CD4-positive, alpha-beta T cell treated with Interleukin-21 for 1 hour (primary cell): ENCODE measurements at regions not wholly inside any gene's neighbourhood (a gene's known extent, or its start where the extent isn't known, plus 50 kb on each side); places are given as distances from the start of the nearest gene placed in this dataset.

ENCODE experiments used
- DNase-seq: peaks from one replicate; pipeline ENCODE4 v3.0.0-alpha.2; 2020

- peak; percentile 4 for DNase-seq
Measured at GRCh38 chr5:155728857-155729683, 597.9 kb upstream of the SGCD start.

GRCh38 chr5:155729684-155730059 lies 597.3 kb upstream of the SGCD start:
- no peak for DNase-seq

- no peak for DNase-seq
Measured at GRCh38 chr5:155732587-155733376, 594.2 kb upstream of the SGCD start.

GRCh38 chr5:155733935-155734334 lies 593.0 kb upstream of the SGCD start:
- no peak for DNase-seq

- no peak for DNase-seq
Measured at GRCh38 chr5:155735388-155735787, 591.6 kb upstream of the SGCD start.

- DNase-seq, result no peak
Measured at GRCh38 chr5:155738616-155739015, 588.3 kb upstream of the SGCD start.

- DNase-seq, result no peak
Measured at GRCh38 chr5:155746367-155747038, 580.5 kb upstream of the SGCD start.

GRCh38 chr5:155750101-155750500 lies 576.9 kb upstream of the SGCD start:
- DNase-seq, result no peak

- no peak for DNase-seq
Measured at GRCh38 chr5:155750571-155750970, 576.4 kb upstream of the SGCD start.

- DNase-seq, result no peak
Measured at GRCh38 chr5:155753943-155754581, 572.9 kb upstream of the SGCD start.

- DNase-seq, result no peak
Measured at GRCh38 chr5:155759252-155759651, 567.7 kb upstream of the SGCD start.

- DNase-seq, result no peak
Measured at GRCh38 chr5:155759984-155760383, 567.0 kb upstream of the SGCD start.

GRCh38 chr5:155761502-155761901 lies 565.5 kb upstream of the SGCD start:
- no peak for DNase-seq

GRCh38 chr5:155765715-155766114 lies 561.2 kb upstream of the SGCD start:
- DNase-seq, result no peak

GRCh38 chr5:155767470-155767869 lies 559.5 kb upstream of the SGCD start:
- peak; percentile 38 for DNase-seq

- DNase-seq, result peak; percentile 24
Measured at GRCh38 chr5:155768332-155768731, 558.6 kb upstream of the SGCD start.

- no peak for DNase-seq
Measured at GRCh38 chr5:155772009-155772662, 554.8 kb upstream of the SGCD start.

GRCh38 chr5:155773680-155774079 lies 553.3 kb upstream of the SGCD start:
- DNase-seq, result peak; percentile 49

GRCh38 chr5:155780260-155780659 lies 546.7 kb upstream of the SGCD start:
- DNase-seq, result no peak

GRCh38 chr5:155783246-155783645 lies 543.7 kb upstream of the SGCD start:
- no peak for DNase-seq

GRCh38 chr5:155783791-155784190 lies 543.2 kb upstream of the SGCD start:
- DNase-seq, result no peak

GRCh38 chr5:155786108-155786507 lies 540.9 kb upstream of the SGCD start:
- DNase-seq, result no peak

- no peak for DNase-seq
Measured at GRCh38 chr5:155792873-155793272, 534.1 kb upstream of the SGCD start.
